Fibroblast of lung (primary cell): ENCODE measurements at regions not wholly inside any gene's neighbourhood (a gene's known extent, or its start where the extent isn't known, plus 50 kb on each side); places are given as distances from the start of the nearest gene placed in this dataset.

Source experiments
- DNase-seq, 2 donors: peaks; one replicate each; pipeline versions ENCODE4 v3.0.0 to v3.0.0-alpha.2; 2010; ENCODE audit warnings: low read depth in 2 of 2
- H2AFZ ChIP-seq: 2 replicates; pipeline ENCODE4 v1.5.1; 2012; ENCODE audit warnings: low read length, control low read depth, inconsistent platforms
- H3K27ac ChIP-seq: 2 replicates; pipeline ENCODE4 v1.5.1; 2011; ENCODE audit warnings: low read length, control low read depth; ENCODE audit not compliant: insufficient read depth
- H3K27me3 ChIP-seq: 2 replicates; pipeline ENCODE4 v1.5.1; 2011; ENCODE audit warnings: mild to moderate bottlenecking, low read length; ENCODE audit not compliant: control insufficient read depth, insufficient read depth
- H3K36me3 ChIP-seq: 2 replicates; pipeline ENCODE4 v1.5.1; 2011; ENCODE audit warnings: low read length; ENCODE audit not compliant: control insufficient read depth, insufficient read depth
- H3K4me1 ChIP-seq: 2 replicates; pipeline ENCODE4 v1.5.1; 2011; ENCODE audit warnings: low read length; ENCODE audit not compliant: control insufficient read depth, insufficient read depth; ENCODE audit errors: extremely low read depth
- H3K4me2 ChIP-seq: 2 replicates; pipeline ENCODE4 v1.5.1; 2011; ENCODE audit warnings: low read length, control low read depth; ENCODE audit not compliant: insufficient read depth; ENCODE audit errors: extremely low read depth
- H3K4me3 ChIP-seq, 4 experiments: fragments of 200-600 bp in 1 of 4; sonication (generic) in 1 of 4; replicated peaks in 1 of 4; 2 replicates each; pipeline ENCODE4 v1.5.1; 2011 to 2016; ENCODE audit warnings: low read length in 4 of 4, low read depth in 3 of 4, mild to moderate bottlenecking in 3 of 4, control low read depth in 2 of 4, inconsistent platforms in 1 of 4, mixed read lengths in 1 of 4; ENCODE audit not compliant: insufficient read depth in 1 of 4; ENCODE audit errors: control extremely low read depth in 1 of 4
- H3K79me2 ChIP-seq: 2 replicates; pipeline ENCODE4 v1.5.1; 2012; ENCODE audit warnings: mild to moderate bottlenecking, low read length, inconsistent platforms; ENCODE audit not compliant: control insufficient read depth, insufficient read depth
- H3K9ac ChIP-seq: 2 replicates; pipeline ENCODE4 v1.5.1; 2011; ENCODE audit warnings: mild to moderate bottlenecking, low read length, control low read depth; ENCODE audit not compliant: insufficient read depth
- H3K9me3 ChIP-seq: 2 replicates; pipeline ENCODE4 v1.5.1; 2012; ENCODE audit warnings: low read depth, low read length; ENCODE audit not compliant: control insufficient read depth, insufficient read depth
- H4K20me1 ChIP-seq: 2 replicates; pipeline ENCODE4 v1.5.1; 2011; ENCODE audit warnings: low read length; ENCODE audit not compliant: control insufficient read depth, insufficient read depth; ENCODE audit errors: extremely low read depth
- EZH2 ChIP-seq: IDR thresholded peaks from 2 replicates; pipeline ENCODE4 v1.5.1; 2012; ENCODE audit warnings: low read length, control low read depth, mild to moderate bottlenecking; ENCODE audit errors: missing control alignments
- TF ChIP-seq, protein P1 (sequence below), 2 donors: IDR thresholded peaks in 1 of 2; conservative IDR thresholded peaks in 1 of 2; 1 replicate in 1 of 2; 2 replicates in 1 of 2; pipeline ENCODE4 v1.5.1; 2011 to 2012; ENCODE audit warnings: low read length in 2 of 2, control low read depth in 1 of 2, inconsistent platforms in 1 of 2, low read depth in 1 of 2, mild to moderate bottlenecking in 1 of 2

- H3K79me2 ChIP-seq = no peaks in the 10 kb centered on the region
- H3K4me3 ChIP-seq = no peak overlapping the region
- H3K27me3 ChIP-seq = no peaks in the 10 kb centered on the region
- no peaks in the 10 kb centered on the region for H3K4me1 ChIP-seq
- H4K20me1 ChIP-seq = no peaks in the 10 kb centered on the region
- TF ChIP-seq, protein P1, sequence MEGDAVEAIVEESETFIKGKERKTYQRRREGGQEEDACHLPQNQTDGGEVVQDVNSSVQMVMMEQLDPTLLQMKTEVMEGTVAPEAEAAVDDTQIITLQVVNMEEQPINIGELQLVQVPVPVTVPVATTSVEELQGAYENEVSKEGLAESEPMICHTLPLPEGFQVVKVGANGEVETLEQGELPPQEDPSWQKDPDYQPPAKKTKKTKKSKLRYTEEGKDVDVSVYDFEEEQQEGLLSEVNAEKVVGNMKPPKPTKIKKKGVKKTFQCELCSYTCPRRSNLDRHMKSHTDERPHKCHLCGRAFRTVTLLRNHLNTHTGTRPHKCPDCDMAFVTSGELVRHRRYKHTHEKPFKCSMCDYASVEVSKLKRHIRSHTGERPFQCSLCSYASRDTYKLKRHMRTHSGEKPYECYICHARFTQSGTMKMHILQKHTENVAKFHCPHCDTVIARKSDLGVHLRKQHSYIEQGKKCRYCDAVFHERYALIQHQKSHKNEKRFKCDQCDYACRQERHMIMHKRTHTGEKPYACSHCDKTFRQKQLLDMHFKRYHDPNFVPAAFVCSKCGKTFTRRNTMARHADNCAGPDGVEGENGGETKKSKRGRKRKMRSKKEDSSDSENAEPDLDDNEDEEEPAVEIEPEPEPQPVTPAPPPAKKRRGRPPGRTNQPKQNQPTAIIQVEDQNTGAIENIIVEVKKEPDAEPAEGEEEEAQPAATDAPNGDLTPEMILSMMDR (conservative IDR thresholded peaks at IDR 0.05 in 1 of 2, IDR thresholded peaks at IDR 0.05 in 1 of 2; ENCODE audit: low read depth in 1 of 2, low read length in 2 of 2) = no peak
- TF ChIP-seq EZH2 = no peak
- no peaks in the 10 kb centered on the region for H3K9me3 ChIP-seq
- H3K4me2 ChIP-seq = no peak overlapping the region
- DNase-seq = peak; percentile 20 to 95
- no peak overlapping the region for H3K9ac ChIP-seq
- H3K27ac ChIP-seq = no peak overlapping the region
- no peak overlapping the region for H2AFZ ChIP-seq
- H3K36me3 ChIP-seq = no peaks in the 10 kb centered on the region
Observed at GRCh38 chr9:105168870-105169319, 75.6 kb upstream of the SLC44A1 start.

- no peaks in the 10 kb centered on the region for H4K20me1 ChIP-seq
- H3K36me3 ChIP-seq = no peaks in the 10 kb centered on the region
- H3K4me3 ChIP-seq = no peak overlapping the region
- no peak overlapping the region for H3K27ac ChIP-seq
- H3K9ac ChIP-seq = no peak overlapping the region
- H3K4me2 ChIP-seq = no peak overlapping the region
- no peaks in the 10 kb centered on the region for H3K79me2 ChIP-seq
- no peak for TF ChIP-seq EZH2
- TF ChIP-seq, protein P1 (conservative IDR thresholded peaks at IDR 0.05 in 1 of 2, IDR thresholded peaks at IDR 0.05 in 1 of 2; ENCODE audit: low read depth in 1 of 2, low read length in 2 of 2) = no peak
- no peak overlapping the region for H2AFZ ChIP-seq
- H3K27me3 ChIP-seq = no peaks in the 10 kb centered on the region
- no peaks in the 10 kb centered on the region for H3K4me1 ChIP-seq
- DNase-seq = no peak
- no peaks in the 10 kb centered on the region for H3K9me3 ChIP-seq
Observed at GRCh38 chr9:105171076-105171475, 73.4 kb upstream of the SLC44A1 start.

DNA sequence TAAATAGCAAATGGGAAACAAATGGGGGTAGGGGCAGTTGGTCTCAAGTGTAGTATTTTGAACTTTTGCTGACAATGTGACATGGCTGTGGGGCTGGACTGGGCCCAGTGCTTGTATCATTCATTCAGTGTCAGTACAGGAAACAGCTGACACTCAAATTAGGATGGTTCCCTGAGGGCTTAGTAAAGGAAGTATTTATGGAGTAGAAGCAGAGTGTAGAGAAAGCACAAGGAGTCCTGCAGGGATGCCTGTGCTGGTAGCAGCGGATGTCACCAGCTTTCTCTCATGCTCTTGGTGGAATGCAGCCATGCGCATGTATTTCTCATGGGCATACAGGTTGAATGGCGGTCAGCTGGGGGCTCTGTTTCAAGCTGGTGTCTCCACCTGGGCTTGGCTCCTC, 72.9 kb upstream of the SLC44A1 start:
- Histone ChIP-seq H2AFZ (no peak overlapping the region), H3K27ac (no peak overlapping the region), H3K4me3 (no peak overlapping the region), H4K20me1 (no peaks in the 10 kb centered on the region), H3K9ac (no peak overlapping the region), H3K27me3 (no peaks in the 10 kb centered on the region), H3K4me1 (no peaks in the 10 kb centered on the region), H3K79me2 (no peaks in the 10 kb centered on the region), H3K9me3 (no peaks in the 10 kb centered on the region), H3K4me2 (no peak overlapping the region), H3K36me3 (no peaks in the 10 kb centered on the region)
- TF ChIP-seq, protein P1 (conservative IDR thresholded peaks at IDR 0.05 in 1 of 2, IDR thresholded peaks at IDR 0.05 in 1 of 2; ENCODE audit: low read depth in 1 of 2, low read length in 2 of 2) = no peak
- no peak for TF ChIP-seq EZH2
- DNase-seq = no peak
